ENCODE measurements at regions not wholly inside any gene's neighbourhood (a gene's known extent, or its start where the extent isn't known, plus 50 kb on each side); places are given as distances from the start of the nearest gene placed in this dataset.

DNA sequence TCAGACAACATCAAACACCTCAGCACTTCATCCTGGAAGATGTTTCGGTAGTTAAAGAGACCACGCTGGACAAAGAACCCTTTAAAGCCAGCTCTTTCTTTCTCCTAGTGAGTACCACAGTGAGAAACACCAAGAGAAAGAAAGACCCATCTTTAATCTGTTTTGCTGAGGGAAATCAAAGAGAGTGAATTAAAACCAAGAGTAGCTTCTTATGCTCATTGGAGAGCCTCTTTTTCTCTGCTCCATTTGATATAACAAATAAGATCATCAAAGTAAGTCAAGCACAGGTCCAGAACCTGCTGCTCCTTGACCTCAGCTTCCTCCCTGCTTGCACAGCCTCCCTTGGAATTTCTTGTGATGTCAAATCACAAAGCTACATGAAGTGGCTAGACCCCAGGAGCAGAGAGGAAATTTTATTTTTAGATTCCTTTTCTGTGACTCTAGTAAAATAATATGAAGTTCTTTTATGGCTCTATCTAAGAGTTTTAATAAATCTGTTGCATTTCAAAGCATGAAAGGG, 436.4 kb downstream of the C3orf38 start:
- no peak for TF ChIP-seq ESRRG (CRISPR knock-in tag; IDR thresholded peaks at IDR 0.05)
- TF ChIP-seq RARB (CRISPR knock-in tag; IDR thresholded peaks at IDR 0.05): no peak
- TF ChIP-seq OSR1 (CRISPR knock-in tag; IDR thresholded peaks at IDR 0.05): no peak
- no peak for TF ChIP-seq ARNTL (CRISPR knock-in tag; IDR thresholded peaks at IDR 0.05; ENCODE audit: borderline replicate concordance, low read depth)
- TF ChIP-seq, protein P1, sequence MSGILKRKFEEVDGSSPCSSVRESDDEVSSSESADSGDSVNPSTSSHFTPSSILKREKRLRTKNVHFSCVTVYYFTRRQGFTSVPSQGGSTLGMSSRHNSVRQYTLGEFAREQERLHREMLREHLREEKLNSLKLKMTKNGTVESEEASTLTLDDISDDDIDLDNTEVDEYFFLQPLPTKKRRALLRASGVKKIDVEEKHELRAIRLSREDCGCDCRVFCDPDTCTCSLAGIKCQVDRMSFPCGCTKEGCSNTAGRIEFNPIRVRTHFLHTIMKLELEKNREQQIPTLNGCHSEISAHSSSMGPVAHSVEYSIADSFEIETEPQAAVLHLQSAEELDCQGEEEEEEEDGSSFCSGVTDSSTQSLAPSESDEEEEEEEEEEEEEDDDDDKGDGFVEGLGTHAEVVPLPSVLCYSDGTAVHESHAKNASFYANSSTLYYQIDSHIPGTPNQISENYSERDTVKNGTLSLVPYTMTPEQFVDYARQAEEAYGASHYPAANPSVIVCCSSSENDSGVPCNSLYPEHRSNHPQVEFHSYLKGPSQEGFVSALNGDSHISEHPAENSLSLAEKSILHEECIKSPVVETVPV (CRISPR knock-in tag; IDR thresholded peaks at IDR 0.05): no peak
- no peak for TF ChIP-seq CSDC2 (CRISPR knock-in tag; IDR thresholded peaks at IDR 0.05)
- no peak for TF ChIP-seq TOX (CRISPR knock-in tag; IDR thresholded peaks at IDR 0.05; ENCODE audit: borderline replicate concordance)
- no peak for TF ChIP-seq PPARA (CRISPR knock-in tag; IDR thresholded peaks at IDR 0.05; ENCODE audit: borderline replicate concordance)
- no peak for TF ChIP-seq CREB5 (CRISPR knock-in tag; IDR thresholded peaks at IDR 0.05; ENCODE audit: low read depth)
- no peak for TF ChIP-seq ZNF565 (CRISPR knock-in tag; conservative IDR thresholded peaks at IDR 0.05; ENCODE audit: low read depth)

Measured in SK-N-SH treated with all-trans-retinoic acid at 6 μM for 48 hours (cell line).